ENCODE measurements at regions not wholly inside any gene's neighbourhood (a gene's known extent, or its start where the extent isn't known, plus 50 kb on each side); places are given as distances from the start of the nearest gene placed in this dataset.
A peak's percentile ranks its signal among the peaks of the same experiment; 100 is the strongest.

DNA sequence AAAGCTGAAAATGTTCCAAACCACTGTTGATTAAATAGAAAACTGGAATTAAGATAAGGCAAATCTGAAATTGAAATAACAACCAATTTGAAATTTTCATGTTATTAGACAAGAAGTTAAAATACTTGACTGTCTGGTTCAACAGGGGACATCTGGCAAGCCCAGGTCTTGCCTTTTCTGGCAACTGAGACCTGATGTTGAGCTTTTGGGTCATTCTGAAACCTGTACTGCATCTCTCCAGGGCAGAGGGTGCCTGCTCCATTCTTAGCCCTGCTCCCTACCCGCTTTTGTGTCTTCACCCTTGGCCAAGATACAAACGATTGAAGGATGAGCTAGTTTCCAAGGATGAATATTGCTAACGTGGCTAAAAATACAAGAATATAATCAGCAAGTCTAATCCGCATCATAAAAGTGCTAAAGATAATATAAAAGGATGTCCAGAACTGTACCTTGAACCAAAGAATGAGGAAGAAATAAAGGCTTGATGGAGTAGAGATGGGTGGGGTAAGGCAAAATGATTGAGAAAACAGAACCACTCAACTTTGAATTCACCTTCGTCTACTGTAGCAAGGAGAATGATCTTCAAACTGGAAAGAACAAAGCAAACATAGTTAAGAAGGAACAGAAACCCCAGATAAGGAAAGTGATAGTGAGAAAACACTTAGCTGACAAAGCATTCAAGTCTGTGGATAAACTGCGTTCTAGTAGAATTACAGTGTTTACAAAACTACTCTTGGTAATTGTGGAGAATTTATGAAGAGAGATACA is 109.8 kb upstream of the MAN1A1 start:
- Histone ChIP-seq H3K27me3 (ENCODE audit: control insufficient read depth, insufficient read depth, low read length) (no peaks in the 10 kb centered on the region), H3K36me3 (ENCODE audit: control insufficient read depth, insufficient read depth, low read length) (no peaks in the 10 kb centered on the region), H3K9me3 (replicated peaks; ENCODE audit: control insufficient read depth, low read depth, low read length) (no peaks in the 10 kb centered on the region), H3K4me3 (ENCODE audit: low read length) (no peak overlapping the region), H3K4me1 (ENCODE audit: control insufficient read depth, insufficient read depth, low read length) (no peaks in the 10 kb centered on the region), H3K27ac (ENCODE audit: low read length) (no peak overlapping the region)
- DNase-seq = no peak
- no CpG with 5 or more reads among the region's 6 CpGs for WGBS (ENCODE audit: insufficient coverage)

DNA sequence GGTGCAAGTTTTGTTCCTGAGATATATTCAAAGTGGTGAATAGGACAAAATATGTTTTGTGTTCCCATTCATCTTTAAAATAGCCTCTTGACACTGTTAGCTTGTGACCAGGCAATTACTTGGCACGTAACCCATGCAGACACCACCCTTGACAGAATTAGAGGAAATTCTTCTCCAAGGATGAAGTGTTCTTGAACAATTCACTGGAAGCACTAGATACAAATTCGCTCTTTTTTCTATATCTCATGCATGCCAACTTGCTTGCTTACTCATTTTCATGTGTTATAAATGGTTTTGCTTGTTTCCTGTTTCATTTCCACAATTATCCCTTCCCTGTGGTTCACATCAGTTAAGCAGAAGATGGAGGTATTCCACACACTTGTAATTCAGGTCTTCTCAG is 105.2 kb upstream of the MAN1A1 start:
- H3K27me3 ChIP-seq (ENCODE audit: control insufficient read depth, insufficient read depth, low read length) = no peaks in the 10 kb centered on the region
- no CpG with 5 or more reads among the region's 2 CpGs for WGBS (ENCODE audit: insufficient coverage)
- no peak overlapping the region for H3K27ac ChIP-seq (ENCODE audit: low read length)
- H3K4me3 ChIP-seq (ENCODE audit: low read length) = no peak overlapping the region
- H3K36me3 ChIP-seq (ENCODE audit: control insufficient read depth, insufficient read depth, low read length) = no peaks in the 10 kb centered on the region
- peak; percentile 41 for DNase-seq
- H3K9me3 ChIP-seq (replicated peaks; ENCODE audit: control insufficient read depth, low read depth, low read length) = no peaks in the 10 kb centered on the region
- H3K4me1 ChIP-seq (ENCODE audit: control insufficient read depth, insufficient read depth, low read length) = no peaks in the 10 kb centered on the region

DNA sequence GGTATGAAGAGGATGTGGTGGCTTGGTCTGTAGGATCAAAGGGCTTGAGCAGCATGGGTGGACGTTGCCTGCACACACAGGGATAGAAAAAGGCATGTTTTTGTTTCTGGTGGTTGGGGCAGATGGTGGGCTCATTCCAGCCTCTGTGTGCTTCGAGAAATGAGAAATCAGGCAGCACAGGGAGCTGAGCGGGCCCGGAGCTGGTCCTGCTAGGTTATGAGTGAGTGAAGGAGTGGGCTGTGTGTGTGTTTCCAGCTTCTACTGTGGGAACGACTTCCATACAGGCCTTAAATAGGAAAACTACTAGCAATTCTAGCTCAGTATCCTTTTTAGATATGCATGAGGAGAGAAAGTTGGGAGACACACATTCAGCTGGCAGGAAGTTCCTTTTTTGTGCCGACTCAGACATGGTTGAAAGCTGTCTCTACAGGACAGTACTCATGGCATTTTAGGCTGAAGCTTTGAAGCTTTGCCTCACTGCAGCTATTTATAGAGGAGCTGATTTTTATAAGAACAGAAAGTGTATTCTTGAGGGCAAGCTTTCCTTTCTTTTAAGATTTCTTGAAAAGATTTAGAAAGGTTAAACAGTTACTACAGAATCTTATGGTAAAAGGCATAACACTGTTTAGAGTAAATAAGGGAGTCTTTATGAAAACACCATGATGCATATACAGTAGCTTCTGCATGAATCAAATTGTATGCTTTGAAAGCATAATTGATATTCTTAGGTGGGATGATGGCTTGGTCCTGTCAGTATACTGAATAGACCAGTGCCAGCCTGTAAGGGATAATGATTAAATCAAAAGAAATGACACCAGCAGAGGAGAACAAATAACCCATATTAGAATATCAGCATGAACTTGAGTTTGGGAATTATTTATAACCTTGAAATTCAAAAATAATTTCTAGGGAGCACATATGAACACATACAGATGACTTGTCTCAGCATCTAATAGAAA is 104.0 kb upstream of the MAN1A1 start:
- 87% methylated on average over 4 of the region's 6 CpGs for WGBS (ENCODE audit: insufficient coverage)
- no peaks in the 10 kb centered on the region for H3K36me3 ChIP-seq (ENCODE audit: control insufficient read depth, insufficient read depth, low read length)
- no peak for DNase-seq
- H3K9me3 ChIP-seq (replicated peaks; ENCODE audit: control insufficient read depth, low read depth, low read length) = no peaks in the 10 kb centered on the region
- no peaks in the 10 kb centered on the region for H3K27me3 ChIP-seq (ENCODE audit: control insufficient read depth, insufficient read depth, low read length)
- H3K4me3 ChIP-seq (ENCODE audit: low read length) = no peak overlapping the region
- no peak overlapping the region for H3K27ac ChIP-seq (ENCODE audit: low read length)
- H3K4me1 ChIP-seq (ENCODE audit: control insufficient read depth, insufficient read depth, low read length) = no peaks in the 10 kb centered on the region

DNA sequence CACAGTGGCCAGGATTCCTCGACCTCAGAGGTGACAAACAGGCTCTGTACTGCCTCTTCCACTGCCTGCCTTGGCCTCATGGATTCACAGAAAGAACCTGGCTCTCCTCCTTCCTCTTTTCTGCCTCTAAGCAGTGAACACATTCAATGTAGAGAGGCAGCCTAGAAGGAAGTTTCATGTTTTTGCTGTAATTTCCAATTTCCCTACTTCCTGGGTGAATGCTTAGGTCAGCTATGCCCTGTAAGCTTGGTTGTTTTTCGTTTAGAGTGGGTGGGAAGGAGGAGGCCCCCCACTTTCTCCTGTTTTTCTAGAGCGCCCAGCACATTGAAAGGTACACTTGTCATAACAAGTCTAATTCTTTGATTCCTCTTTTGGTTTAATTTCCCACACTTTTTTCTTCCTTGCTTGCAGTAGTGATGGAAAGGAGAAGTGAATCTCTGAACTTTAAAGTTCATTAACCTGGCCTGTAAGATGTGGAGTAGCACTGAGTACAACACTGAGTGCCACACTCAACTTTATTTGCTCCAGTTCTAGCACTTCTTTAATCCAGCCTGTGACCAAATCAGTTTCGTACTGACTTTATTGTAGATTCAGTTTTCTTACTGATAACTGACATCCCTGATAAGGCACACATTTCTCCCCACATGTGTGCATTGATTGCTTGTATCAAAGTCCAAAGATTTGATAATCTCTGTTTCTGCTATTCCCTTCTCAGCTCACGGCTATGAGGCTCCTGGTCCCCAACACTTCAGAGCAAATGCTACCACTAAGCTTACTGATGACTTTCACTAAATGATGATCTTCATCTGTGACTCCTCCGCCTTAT is 100.0 kb upstream of the MAN1A1 start:
- Histone ChIP-seq H3K9me3 (replicated peaks; ENCODE audit: control insufficient read depth, low read depth, low read length) (no peaks in the 10 kb centered on the region), H3K27me3 (ENCODE audit: control insufficient read depth, insufficient read depth, low read length) (no peaks in the 10 kb centered on the region), H3K4me3 (ENCODE audit: low read length) (no peak overlapping the region), H3K27ac (ENCODE audit: low read length) (no peak overlapping the region), H3K4me1 (ENCODE audit: control insufficient read depth, insufficient read depth, low read length) (no peaks in the 10 kb centered on the region), H3K36me3 (ENCODE audit: control insufficient read depth, insufficient read depth, low read length) (no peaks in the 10 kb centered on the region)
- 78% methylated on average over 4 of the region's 6 CpGs for WGBS (ENCODE audit: insufficient coverage)
- DNase-seq = peak; percentile 59

DNA sequence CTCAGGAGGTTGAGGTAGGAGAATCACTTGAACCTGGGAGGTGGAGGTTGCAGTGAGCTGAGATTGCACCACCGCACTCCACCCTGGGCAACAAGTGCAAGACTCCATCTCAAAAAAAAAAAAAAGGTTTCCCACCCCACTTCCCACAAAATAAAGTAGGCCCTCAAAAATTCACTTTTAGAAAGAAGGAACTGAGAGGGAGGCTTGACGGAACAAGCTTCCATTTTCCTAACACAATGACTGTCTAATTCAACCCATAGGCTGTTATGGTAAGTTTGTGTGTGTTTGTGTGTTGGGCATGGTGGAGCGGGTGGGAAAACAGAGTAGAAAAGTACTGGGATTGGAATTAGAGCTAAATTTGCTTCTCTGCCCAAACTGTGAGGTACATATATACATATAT is 98.4 kb upstream of the MAN1A1 start:
- no peak overlapping the region for H3K4me3 ChIP-seq (ENCODE audit: low read length)
- no peak overlapping the region for H3K27ac ChIP-seq (ENCODE audit: low read length)
- WGBS (ENCODE audit: insufficient coverage) = no CpG with 5 or more reads among the region's 3 CpGs
- H3K4me1 ChIP-seq (ENCODE audit: control insufficient read depth, insufficient read depth, low read length) = no peaks in the 10 kb centered on the region
- peak; percentile 36 for DNase-seq
- H3K36me3 ChIP-seq (ENCODE audit: control insufficient read depth, insufficient read depth, low read length) = no peaks in the 10 kb centered on the region
- no peaks in the 10 kb centered on the region for H3K27me3 ChIP-seq (ENCODE audit: control insufficient read depth, insufficient read depth, low read length)
- H3K9me3 ChIP-seq (replicated peaks; ENCODE audit: control insufficient read depth, low read depth, low read length) = no peaks in the 10 kb centered on the region

DNA sequence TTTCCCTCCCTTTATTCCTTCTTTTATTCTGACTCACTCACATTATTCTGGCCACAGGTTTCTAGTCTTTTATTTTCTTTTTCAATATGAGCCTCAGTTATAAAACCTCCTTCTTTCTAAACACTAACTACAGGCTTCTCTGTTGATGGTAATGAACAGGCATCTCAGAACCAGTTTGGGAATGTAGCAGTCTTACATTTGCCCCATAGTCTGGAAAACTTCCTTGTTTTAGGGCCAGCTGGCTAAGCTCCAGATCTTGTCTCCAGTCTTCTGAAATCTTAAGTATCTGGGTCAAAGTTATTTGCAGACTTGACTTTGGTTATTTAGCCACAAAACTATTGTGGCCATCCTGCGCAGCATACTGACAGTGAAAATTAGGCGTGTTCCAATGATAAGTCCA is 97.0 kb upstream of the MAN1A1 start:
- no peaks in the 10 kb centered on the region for H3K36me3 ChIP-seq (ENCODE audit: control insufficient read depth, insufficient read depth, low read length)
- WGBS (ENCODE audit: insufficient coverage) = no CpG with 5 or more reads among the region's 2 CpGs
- no peaks in the 10 kb centered on the region for H3K9me3 ChIP-seq (replicated peaks; ENCODE audit: control insufficient read depth, low read depth, low read length)
- no peaks in the 10 kb centered on the region for H3K27me3 ChIP-seq (ENCODE audit: control insufficient read depth, insufficient read depth, low read length)
- H3K4me1 ChIP-seq (ENCODE audit: control insufficient read depth, insufficient read depth, low read length) = no peaks in the 10 kb centered on the region
- DNase-seq = peak; percentile 70
- H3K4me3 ChIP-seq (ENCODE audit: low read length) = no peak overlapping the region
- no peak overlapping the region for H3K27ac ChIP-seq (ENCODE audit: low read length)

DNA sequence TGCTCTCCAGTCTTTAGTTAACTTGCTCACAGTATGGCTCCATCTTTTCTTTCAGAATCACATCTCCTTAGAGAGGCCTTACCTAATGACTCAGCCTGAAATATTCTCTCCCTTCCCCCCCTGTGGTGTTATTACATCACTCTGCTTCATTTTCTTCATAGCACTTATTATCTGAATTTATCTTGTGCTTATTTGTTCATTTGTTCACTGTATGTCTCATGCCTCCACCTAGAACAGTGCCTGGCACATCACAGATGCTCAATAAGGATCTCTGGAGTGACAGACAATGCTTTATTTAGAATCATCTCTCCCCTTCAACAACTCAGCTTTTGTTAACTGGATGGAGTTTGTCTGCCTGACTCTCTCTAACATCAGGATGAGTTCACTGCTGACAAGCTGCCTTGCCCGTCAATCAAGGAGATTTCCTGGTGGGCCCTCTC is 96.6 kb upstream of the MAN1A1 start:
- Histone ChIP-seq H3K27me3 (ENCODE audit: control insufficient read depth, insufficient read depth, low read length) (no peaks in the 10 kb centered on the region), H3K4me3 (ENCODE audit: low read length) (no peak overlapping the region), H3K36me3 (ENCODE audit: control insufficient read depth, insufficient read depth, low read length) (no peaks in the 10 kb centered on the region), H3K27ac (ENCODE audit: low read length) (no peak overlapping the region), H3K4me1 (ENCODE audit: control insufficient read depth, insufficient read depth, low read length) (no peaks in the 10 kb centered on the region), H3K9me3 (replicated peaks; ENCODE audit: control insufficient read depth, low read depth, low read length) (no peaks in the 10 kb centered on the region)
- WGBS (ENCODE audit: insufficient coverage) = 89% methylated on average over 1 of the region's 1 CpG
- DNase-seq = no peak

DNA sequence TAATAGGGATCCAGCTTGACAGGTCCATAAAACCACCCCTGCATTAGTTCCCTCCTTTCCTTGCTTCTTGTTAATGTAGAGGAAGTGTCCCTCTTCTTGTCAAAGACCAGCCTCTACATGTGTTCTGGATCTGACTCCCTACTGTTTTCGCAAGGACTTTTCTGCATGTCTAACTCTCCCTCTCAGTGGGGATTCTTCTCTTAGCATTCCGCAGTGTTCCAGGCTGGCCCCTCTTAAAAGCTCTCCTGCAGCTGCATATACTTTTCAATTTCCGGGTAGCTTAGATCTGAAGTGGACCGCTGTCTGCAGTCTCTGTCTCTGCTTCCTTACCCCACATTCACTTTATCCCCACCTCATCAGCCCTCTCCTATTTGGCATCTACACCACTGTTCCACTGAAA is 96.1 kb upstream of the MAN1A1 start:
- no peak overlapping the region for H3K27ac ChIP-seq (ENCODE audit: low read length)
- no peak for DNase-seq
- no peaks in the 10 kb centered on the region for H3K36me3 ChIP-seq (ENCODE audit: control insufficient read depth, insufficient read depth, low read length)
- H3K4me1 ChIP-seq (ENCODE audit: control insufficient read depth, insufficient read depth, low read length) = no peaks in the 10 kb centered on the region
- WGBS (ENCODE audit: insufficient coverage) = 81% methylated on average over 4 of the region's 4 CpGs
- no peaks in the 10 kb centered on the region for H3K9me3 ChIP-seq (replicated peaks; ENCODE audit: control insufficient read depth, low read depth, low read length)
- H3K27me3 ChIP-seq (ENCODE audit: control insufficient read depth, insufficient read depth, low read length) = no peaks in the 10 kb centered on the region
- no peak overlapping the region for H3K4me3 ChIP-seq (ENCODE audit: low read length)

DNA sequence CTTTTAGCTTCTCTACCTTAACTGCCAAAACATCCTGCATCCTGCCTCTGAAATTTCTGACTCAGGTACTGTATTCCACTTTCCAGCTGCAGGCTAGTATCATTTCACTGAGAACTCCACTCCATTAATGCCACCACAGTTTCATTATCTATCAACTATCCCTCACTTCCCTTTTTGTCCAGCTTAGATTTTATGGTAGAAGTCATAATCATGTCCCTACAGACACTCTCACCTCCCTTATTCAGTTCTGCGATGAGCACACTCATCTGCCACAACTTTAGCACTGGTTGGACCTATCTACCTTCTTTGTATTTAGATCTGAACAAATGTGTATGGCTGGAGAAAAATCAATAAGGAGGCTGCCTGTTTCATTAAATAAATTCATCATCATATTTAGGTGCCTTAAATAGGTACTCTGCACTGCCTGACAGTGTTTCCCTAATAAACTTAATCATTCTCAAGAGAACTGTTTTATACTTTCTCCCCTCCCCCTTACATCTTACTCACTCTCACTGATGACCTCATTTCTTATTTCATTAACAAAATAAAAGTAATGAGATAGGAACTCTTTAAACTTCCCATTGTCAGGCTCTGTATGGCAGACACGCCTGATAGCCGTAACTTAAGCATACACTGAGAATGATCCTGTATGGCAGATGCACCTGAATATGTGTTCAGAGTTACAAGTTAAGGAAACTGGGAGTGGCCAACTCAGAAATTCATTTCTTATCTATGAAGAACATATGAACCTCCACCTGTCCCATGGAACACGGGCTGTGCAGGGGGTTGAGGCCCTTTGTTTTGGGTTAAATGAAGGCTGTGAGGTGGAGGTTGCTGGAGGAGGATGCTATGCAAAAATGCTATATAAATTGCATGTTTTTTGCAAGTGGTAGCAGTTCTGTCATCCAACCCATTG is 95.3 kb upstream of the MAN1A1 start:
- WGBS (ENCODE audit: insufficient coverage) = no CpG with 5 or more reads among the region's 4 CpGs
- H3K4me1 ChIP-seq (ENCODE audit: control insufficient read depth, insufficient read depth, low read length) = no peaks in the 10 kb centered on the region

More for the DNA sequence above, 95.3 kb upstream of the MAN1A1 start:
- Histone ChIP-seq H3K36me3 (ENCODE audit: control insufficient read depth, insufficient read depth, low read length) (no peaks in the 10 kb centered on the region), H3K9me3 (replicated peaks; ENCODE audit: control insufficient read depth, low read depth, low read length) (no peaks in the 10 kb centered on the region), H3K27ac (ENCODE audit: low read length) (peak overlapping the region; percentile 25), H3K27me3 (ENCODE audit: control insufficient read depth, insufficient read depth, low read length) (no peaks in the 10 kb centered on the region), H3K4me3 (ENCODE audit: low read length) (no peak overlapping the region)
- peak; percentile 27 for DNase-seq
